Natural killer cell (primary cell): ENCODE measurements at regions not wholly inside any gene's neighbourhood (a gene's known extent, or its start where the extent isn't known, plus 50 kb on each side); places are given as distances from the start of the nearest gene placed in this dataset.

ENCODE experiments used
- ATAC-seq, 3 donors: fragments of 150-1000 bp in 2 of 3; fragments of 200-7000 bp in 1 of 3; cut with Tn5 transposase; 1 replicate in 1 of 3; 2 replicates in 2 of 3; pipeline ENCODE4 v1.10.0; 2021; ENCODE audit warnings: mild to moderate bottlenecking in 2 of 3, moderate library complexity in 2 of 3
- DNase-seq, 2 donors: peaks; one replicate each; pipeline versions ENCODE4 v3.0.0 to v3.0.0-alpha.2; 2013 to 2021; ENCODE audit warnings: mixed read lengths in 1 of 2
- H3K27ac ChIP-seq: one replicate; pipeline ENCODE4 v1.5.1; 2013; ENCODE audit warnings: mild to moderate bottlenecking, low read length
- H3K27me3 ChIP-seq: one replicate; pipeline ENCODE4 v1.6.1; 2013; ENCODE audit warnings: low read length; ENCODE audit not compliant: control insufficient read depth, insufficient read depth
- H3K36me3 ChIP-seq: one replicate; pipeline ENCODE4 v1.6.1; 2013; ENCODE audit warnings: low read length; ENCODE audit not compliant: control insufficient read depth, insufficient read depth
- H3K4me1 ChIP-seq: one replicate; pipeline ENCODE4 v1.6.1; 2013; ENCODE audit warnings: low read length; ENCODE audit not compliant: control insufficient read depth, insufficient read depth
- H3K4me3 ChIP-seq: one replicate; pipeline ENCODE4 v1.5.1; 2013; ENCODE audit warnings: low read length
- H3K9me3 ChIP-seq: one replicate; pipeline ENCODE4 v1.6.1; 2013; ENCODE audit warnings: low read length; ENCODE audit not compliant: control insufficient read depth, insufficient read depth
- H3K27ac Mint-ChIP-seq, 2 donors: one replicate each; pipeline ENCODE4 v1.8.0; 2022; ENCODE audit warnings: mild to moderate bottlenecking in 2 of 2, mixed read lengths in 2 of 2, moderate library complexity in 1 of 2
- H3K27me3 Mint-ChIP-seq, 2 donors: one replicate each; pipeline ENCODE4 v1.8.0; 2022; ENCODE audit warnings: low read depth in 2 of 2, mixed read lengths in 2 of 2
- H3K36me3 Mint-ChIP-seq: one replicate; pipeline ENCODE4 v1.8.0; 2022; ENCODE audit warnings: mixed read lengths
- H3K4me1 Mint-ChIP-seq, 2 donors: one replicate each; pipeline ENCODE4 v1.8.0; 2022; ENCODE audit warnings: mixed read lengths in 2 of 2
- H3K4me3 Mint-ChIP-seq: one replicate; pipeline ENCODE4 v1.8.0; 2022; ENCODE audit warnings: mild to moderate bottlenecking, moderate library complexity, mixed read lengths
- H3K9me3 Mint-ChIP-seq, 2 donors: one replicate each; pipeline ENCODE4 v1.8.0; 2022; ENCODE audit warnings: mixed read lengths in 2 of 2
- CTCF ChIP-seq: fragments of 200-600 bp; IDR thresholded peaks from one replicate; pipeline ENCODE4 v1.8.0; 2022; ENCODE audit warnings: antibody characterized with exemption
- WGBS: methylation state at CpG from one replicate; pipeline ENCODE4 v1.1.7; 2013; ENCODE audit warnings: missing lambda C conversion rate; ENCODE audit not compliant: insufficient coverage; 5-methylcytosine and 5-hydroxymethylcytosine counted together
- intact Hi-C: fragments of 100-400 bp; cut with micrococcal nuclease; formaldehyde crosslinking; loops from one replicate; pipeline ENCODE4 v1.14.2; 2022

DNA sequence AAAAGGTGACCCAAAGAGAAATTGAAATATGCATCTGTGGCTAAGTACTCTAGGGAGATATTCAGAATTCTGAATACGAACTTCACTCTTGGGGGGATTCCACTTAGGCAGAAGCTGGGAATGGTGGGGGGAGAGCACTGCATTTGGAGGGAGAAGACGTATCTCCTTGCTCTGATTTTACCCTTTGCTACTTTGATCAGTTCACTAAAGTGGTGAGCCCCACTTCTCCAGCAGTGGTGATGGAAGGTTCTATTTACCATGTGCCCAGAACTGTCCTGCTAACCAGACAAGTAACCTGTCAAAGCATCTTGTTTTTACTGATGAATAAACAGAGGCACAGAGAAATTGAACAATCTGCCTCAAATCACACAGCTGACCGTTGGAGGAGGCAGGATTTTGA is 483.4 kb downstream of the SIPA1L2 start:
- no peaks in the 10 kb centered on the region for H3K36me3 Mint-ChIP-seq
- ATAC-seq (no peak), DNase-seq (no peak)
- Histone ChIP-seq H3K4me3 (no peak overlapping the region), H3K27ac (no peak overlapping the region), H3K4me1 (no peaks in the 10 kb centered on the region), H3K27me3 (no peaks in the 10 kb centered on the region), H3K9me3 (no peaks in the 10 kb centered on the region), H3K36me3 (no peaks in the 10 kb centered on the region)
- intact Hi-C loops, result no loop called here
- no peak for TF ChIP-seq CTCF
- no peaks in the 10 kb centered on the region for H3K9me3 Mint-ChIP-seq
- H3K4me3 Mint-ChIP-seq, result no peak overlapping the region
- H3K27ac Mint-ChIP-seq, result no peak overlapping the region
- WGBS, result 89% methylated on average over 3 of the region's 3 CpGs
- peaks cover 4 to 32% of the 10 kb centered on the region in 2 donors for H3K27me3 Mint-ChIP-seq
- no peaks in the 10 kb centered on the region for H3K4me1 Mint-ChIP-seq

- intact Hi-C loops, result no loop called here
- Histone ChIP-seq H3K36me3 (no peaks in the 10 kb centered on the region), H3K4me1 (no peaks in the 10 kb centered on the region), H3K9me3 (no peaks in the 10 kb centered on the region), H3K27ac (no peak overlapping the region), H3K4me3 (no peak overlapping the region), H3K27me3 (no peaks in the 10 kb centered on the region)
- Mint-ChIP-seq H3K27me3 (peaks cover 4 to 25% of the 10 kb centered on the region in 2 donors), H3K27ac (no peak overlapping the region), H3K4me1 (no peaks in the 10 kb centered on the region), H3K9me3 (no peaks in the 10 kb centered on the region), H3K4me3 (no peak overlapping the region), H3K36me3 (no peaks in the 10 kb centered on the region)
- ATAC-seq, result no peak
- TF ChIP-seq CTCF, result no peak
- 90% methylated on average over 2 of the region's 2 CpGs for WGBS
- no peak for DNase-seq
Observed at GRCh38 chr1:232145768-232146167, 484.2 kb downstream of the SIPA1L2 start.

DNA sequence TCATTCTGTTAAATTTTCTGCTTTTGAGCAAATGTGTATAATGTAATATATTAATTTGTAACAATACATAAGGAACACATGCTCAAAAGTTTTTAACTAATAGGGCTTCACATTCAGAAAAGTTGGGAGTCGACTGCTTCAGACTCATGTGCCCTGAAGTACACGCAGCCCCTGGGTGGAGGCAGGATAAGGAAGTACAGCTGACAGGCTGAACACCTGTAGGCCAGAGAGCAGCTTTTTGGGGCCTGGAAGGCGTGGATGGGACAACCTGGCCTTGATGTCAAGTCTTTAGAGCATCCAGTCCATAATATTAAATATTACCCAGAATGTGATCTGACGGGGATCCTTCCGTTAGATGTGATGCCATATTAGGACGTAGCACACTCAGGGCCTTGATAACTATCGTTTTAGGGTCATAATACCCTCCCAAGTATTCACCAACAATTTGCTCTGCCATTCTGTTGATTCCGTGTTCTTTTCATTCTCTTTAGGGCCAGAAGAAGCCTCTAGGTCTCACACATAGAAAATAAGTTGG is 485.2 kb downstream of the SIPA1L2 start:
- H3K4me1 Mint-ChIP-seq, result no peaks in the 10 kb centered on the region
- Histone ChIP-seq H3K36me3 (no peaks in the 10 kb centered on the region), H3K4me1 (no peaks in the 10 kb centered on the region), H3K27ac (no peak overlapping the region), H3K4me3 (no peak overlapping the region), H3K27me3 (no peaks in the 10 kb centered on the region), H3K9me3 (no peaks in the 10 kb centered on the region)
- H3K27me3 Mint-ChIP-seq, result peaks cover 4 to 25% of the 10 kb centered on the region in 2 donors
- DNase-seq, result no peak
- H3K9me3 Mint-ChIP-seq, result no peaks in the 10 kb centered on the region
- intact Hi-C loops, result no loop called here
- ATAC-seq, result no peak
- H3K36me3 Mint-ChIP-seq, result no peaks in the 10 kb centered on the region
- TF ChIP-seq CTCF, result no peak
- H3K4me3 Mint-ChIP-seq, result no peak overlapping the region
- WGBS, result 91% methylated on average over 8 of the region's 8 CpGs
- H3K27ac Mint-ChIP-seq, result no peak overlapping the region

DNA sequence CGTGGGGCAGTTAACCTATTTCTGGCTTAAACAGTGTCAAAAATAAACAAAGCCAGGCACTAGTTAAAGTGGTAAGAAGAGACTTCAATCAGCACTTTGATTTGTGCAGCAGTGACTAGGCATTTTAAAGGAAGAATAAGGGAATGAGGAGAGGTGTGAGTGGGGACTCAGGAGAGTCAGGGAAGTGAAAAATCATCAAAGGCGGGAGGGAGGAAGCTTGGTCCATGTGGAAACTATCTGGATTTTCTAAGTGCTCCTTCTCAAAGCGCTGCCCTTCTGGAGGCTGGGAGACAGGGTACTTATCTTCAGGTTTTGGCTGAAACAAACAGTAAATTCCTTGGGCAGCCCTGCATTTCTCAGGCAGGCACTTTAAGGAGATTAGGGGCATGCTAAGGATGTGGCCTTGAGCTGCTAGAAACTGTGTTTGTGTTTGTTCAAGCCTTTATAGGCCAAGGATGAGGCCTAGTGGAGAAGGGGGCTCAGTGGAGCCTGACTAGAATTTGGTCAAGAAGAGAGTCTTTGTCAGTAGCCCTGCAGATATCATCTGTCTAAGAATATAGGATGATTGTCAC is 486.5 kb downstream of the SIPA1L2 start:
- no peak overlapping the region for H3K27ac Mint-ChIP-seq
- Histone ChIP-seq H3K36me3 (no peaks in the 10 kb centered on the region), H3K4me3 (no peak overlapping the region), H3K9me3 (peaks cover 3% of the 10 kb centered on the region), H3K4me1 (no peaks in the 10 kb centered on the region), H3K27ac (no peak overlapping the region), H3K27me3 (no peaks in the 10 kb centered on the region)
- no peak for TF ChIP-seq CTCF
- 86% methylated on average over 3 of the region's 3 CpGs for WGBS
- DNase-seq (no peak), ATAC-seq (no peak)
- H3K4me1 Mint-ChIP-seq, result no peaks in the 10 kb centered on the region
- no peak overlapping the region for H3K4me3 Mint-ChIP-seq
- intact Hi-C loops, result no loop called here
- H3K9me3 Mint-ChIP-seq, result no peaks in the 10 kb centered on the region
- peaks cover 7 to 18% of the 10 kb centered on the region in 2 donors for H3K27me3 Mint-ChIP-seq
- H3K36me3 Mint-ChIP-seq, result no peaks in the 10 kb centered on the region
